GM19468 (cell line): ENCODE measurements at regions not wholly inside any gene's neighbourhood (a gene's known extent, or its start where the extent isn't known, plus 50 kb on each side); places are given as distances from the start of the nearest gene placed in this dataset.

Experiments
- ATAC-seq: cut with Tn5 transposase; IDR thresholded peaks from one replicate; pipeline ENCODE4 v1.9.1; 2021; ENCODE audit warnings: mild to moderate bottlenecking, moderate library complexity, moderate number of reproducible peaks; ENCODE audit not compliant: unreplicated experiment; ENCODE audit errors: extremely low read depth

DNA sequence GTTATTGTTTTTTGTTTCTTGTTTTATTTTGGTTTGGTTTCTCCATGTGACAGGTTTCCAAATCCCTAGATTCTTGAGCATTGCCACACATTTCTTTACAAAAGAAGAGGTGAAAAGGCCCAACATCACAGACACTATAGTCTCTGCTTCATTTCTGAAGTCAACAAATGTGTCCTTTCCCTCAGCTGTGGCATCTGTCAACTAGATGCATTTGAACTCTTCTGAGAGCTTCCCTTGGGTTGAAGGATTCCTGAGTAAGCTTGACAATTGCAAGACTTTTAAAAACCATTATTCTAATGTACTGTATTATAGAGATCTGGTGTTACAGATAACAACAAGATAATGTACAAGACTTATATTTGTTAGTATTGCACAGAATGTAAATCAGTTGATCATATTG is 703.3 kb upstream of the PKDCC start:
- ATAC-seq: no peak

DNA sequence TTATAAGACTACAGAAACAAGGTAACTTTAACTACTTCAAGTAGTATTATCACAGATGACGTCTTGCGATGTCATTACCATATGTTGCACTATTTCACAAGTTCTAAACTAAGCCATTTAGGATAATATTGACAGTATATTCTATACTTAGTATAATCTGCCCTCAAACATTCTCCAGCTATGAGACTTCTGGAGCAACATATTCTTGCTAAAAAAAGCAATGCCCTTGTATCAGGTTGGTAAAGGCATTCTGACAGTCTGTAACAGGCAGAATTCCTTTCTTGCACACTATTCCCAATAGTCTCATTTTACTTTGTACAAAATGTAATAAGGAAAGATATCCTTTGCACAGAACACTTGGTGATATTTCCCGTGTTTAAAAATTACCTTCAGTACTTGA is 694.8 kb upstream of the PKDCC start:
- no peak for ATAC-seq

DNA sequence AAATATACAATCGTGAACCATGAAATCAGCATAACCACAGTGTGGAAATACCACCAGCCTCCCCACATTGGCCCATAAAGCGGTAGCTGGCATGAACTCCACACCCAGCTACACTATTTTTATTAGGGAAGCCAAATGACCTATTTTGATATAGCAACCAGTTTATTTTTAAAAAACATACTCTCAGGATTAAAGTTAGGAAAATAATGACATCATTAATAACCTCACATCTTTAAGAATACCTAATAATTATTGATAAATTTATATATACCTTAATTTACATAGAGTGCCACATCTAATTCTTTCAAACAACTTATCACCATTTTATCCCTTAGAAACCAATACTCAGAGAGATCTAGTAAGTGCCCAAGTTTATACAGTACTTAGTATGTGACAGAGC is 692.0 kb upstream of the PKDCC start:
- no peak for ATAC-seq

DNA sequence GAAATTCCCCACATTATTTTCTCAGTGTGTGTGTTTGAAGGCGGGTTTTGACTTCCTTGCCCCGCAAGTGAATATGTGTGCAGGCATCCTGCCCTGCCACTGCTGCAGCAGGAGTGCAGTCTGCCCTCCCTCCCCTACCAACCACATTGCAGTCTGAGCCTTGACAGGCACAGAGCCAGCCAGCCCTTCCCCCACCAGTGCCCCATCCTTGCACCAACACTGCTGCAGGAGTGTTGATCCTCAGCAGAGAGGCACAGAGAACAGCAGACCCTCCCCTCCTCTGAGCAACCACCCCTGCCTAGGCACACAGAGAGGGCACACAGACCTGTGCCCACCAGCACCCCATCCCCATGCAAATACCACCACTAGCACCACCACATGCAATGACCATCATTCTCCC is 683.0 kb upstream of the PKDCC start:
- ATAC-seq: no peak

DNA sequence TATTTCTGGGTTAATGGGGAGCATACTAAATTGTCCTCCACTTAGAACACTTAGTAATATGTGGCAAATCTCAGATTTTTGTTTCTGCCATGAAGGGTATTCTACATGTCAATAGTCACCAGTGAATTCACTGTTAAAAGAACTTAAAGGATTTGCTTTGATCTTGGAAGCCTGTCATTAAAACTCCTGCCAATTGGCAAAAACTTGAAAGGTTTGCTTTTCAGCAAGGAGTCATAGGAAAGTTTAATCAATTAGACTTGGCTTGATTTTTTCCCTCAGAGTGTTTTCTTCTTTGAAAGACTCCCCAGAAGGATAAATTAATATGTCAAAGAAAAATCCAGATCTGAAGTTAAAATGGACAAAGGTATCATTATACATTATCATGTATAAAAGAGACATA is 671.9 kb upstream of the PKDCC start:
- no peak for ATAC-seq

DNA sequence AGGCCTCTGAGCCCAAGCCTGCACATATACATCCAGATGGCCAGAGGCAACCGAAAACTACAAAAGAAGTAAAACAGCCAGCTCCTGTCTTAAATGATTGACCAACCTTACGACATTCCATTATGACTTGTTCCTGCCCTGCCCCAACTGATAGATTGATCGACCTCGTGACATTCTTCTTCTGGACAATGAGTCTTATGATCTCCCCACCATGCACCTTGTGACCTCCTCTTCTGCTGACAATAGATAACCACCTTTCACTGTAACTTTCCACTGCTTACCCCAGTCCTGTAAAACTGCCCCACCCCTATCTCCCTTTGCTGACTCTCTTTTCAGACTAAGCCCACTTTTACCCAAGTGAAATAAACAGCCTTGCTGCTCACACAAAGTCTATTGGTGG is 670.0 kb upstream of the PKDCC start:
- ATAC-seq: no peak

DNA sequence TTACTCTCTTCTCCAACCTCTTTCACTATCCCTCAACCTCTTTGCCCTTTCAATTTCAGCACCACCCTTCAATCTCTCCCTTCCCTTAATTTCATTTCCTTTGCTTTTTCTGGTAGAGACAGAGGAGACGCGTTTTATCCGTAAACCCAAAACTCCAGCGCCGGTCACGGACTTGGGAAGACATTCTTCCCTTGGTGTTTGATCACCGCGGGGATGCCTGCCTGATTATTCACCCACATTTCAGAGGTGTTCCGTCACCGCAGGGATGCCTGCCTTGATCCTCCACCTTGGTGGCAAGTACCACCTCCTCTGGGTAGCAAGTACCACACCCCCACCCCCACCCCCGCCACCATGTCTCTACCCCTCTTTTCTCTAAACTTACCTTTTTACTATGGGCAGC is 669.4 kb upstream of the PKDCC start:
- ATAC-seq: no peak

DNA sequence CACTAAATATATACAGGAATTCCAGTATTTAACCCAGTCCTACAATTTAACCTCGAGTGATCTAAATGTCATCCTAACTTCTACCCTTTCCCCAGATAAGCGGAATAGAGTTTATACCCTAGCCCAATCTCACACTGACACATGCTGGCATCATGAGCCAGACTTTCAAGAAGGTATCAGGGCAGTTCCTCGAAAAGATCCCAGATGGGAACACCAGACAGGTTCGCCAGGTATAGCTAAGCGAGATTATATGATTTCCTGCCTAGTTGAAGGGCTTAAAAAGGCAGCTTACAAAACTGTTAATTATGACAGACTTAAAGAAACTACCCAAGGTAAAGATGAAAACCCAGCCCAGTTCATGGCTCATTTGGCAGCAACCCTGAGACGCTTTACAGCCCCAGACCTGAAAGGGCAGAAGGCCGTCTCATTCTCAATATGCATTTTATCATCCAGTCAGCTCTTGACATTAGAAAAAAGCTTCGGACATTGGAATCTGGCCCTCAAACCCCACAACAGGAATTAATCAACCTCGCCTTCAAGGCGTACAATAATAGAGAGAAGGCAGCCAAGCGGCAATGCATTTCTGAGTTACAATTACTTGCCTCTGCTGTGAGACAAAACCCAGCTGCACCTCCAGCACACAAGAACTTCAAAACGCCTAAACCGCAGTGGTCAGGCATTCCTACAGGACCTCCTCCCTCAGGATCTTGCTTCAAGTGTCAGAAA is 668.2 kb upstream of the PKDCC start:
- no peak for ATAC-seq

DNA sequence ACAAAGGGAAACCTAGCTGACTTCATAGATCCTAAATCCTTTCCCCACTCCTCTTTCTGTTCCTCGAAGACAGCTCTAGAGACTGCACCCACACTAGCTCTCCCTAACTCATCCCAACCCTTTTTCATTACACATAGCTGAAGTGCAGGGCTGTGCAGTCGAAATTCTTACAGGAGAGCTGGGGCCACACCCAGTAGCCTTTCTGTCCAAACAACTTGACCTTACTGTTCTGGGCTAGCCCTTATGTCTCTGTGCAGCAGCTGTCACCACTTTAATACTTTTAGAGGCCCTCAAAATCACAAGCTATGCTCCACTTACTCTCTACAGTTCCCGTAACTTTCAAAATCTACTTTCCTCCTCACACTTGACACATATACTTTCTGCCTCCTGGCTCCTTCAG is 666.1 kb upstream of the PKDCC start:
- ATAC-seq: no peak

DNA sequence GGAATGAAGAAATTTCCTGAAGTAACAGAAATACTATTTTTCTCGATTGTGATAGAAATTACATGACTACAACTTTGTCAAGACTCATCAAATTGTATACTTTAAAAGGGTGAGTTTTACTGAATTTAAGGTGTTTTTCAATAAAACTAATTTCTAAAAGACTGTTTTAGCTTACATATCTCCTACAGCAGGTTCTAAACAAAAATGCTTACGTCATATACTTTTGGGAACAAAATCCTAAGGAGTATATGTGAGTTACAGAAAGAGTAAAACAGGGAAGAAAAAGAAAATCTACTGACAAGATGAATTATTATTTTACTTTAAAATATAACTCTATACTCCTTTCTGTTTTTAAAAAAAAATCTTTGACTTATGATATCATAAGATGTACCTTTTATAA is 660.3 kb upstream of the PKDCC start:
- no peak for ATAC-seq

DNA sequence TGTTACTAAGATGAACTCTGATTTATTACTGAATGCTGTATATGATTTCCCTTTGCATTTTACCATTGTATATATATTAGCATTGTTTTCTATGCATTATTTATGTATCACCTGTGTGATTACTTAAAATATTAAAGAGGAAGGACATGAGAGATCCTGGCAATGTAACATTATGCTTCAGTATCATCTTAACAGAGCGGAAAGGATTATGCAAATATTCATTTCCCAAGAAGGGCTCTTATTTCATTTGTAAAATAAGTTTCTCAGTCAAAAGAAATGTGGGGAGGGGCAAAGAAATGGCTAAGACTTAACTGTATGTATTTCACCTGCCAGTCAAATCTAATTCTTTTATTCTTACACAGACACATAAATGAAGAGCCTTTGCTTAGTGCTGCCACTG is 654.2 kb upstream of the PKDCC start:
- ATAC-seq: no peak

DNA sequence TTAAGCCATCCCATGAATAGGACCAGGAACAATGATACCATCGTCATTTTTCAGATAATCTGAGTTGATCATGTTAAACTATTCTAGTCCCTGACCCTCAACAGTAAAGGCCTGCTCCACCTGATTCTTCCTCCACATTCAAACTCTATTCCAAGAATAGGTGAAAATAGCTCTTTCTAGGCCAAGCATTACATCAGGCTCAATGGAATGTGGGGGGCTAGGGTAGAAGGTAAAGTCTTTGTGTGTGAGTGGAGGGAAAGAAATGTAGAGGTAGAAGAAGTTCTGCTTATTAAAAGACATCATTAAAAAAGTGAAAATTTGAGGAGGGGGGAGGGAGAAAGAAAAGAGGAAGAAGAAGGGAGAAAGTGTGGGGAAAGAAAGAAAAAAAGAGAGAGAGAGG is 653.3 kb upstream of the PKDCC start:
- no peak for ATAC-seq

DNA sequence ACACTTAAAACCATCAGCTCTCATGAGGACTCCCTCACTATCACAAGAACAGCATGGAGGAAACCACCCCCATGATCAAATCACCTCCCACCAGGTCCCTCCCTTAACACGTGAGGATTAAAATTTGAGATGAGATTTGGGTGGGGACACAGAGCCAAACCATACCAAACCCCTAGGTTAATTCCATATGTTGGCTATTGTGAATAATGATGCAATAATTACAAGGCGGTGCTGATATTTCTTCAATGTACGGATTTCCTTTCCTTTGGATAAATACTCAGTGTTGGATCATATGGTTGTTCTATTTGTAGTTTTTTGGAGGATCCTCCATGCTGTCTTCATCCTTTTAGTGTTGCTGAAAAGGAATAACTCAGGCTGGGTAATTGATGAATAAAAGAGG is 652.1 kb upstream of the PKDCC start:
- no peak for ATAC-seq

DNA sequence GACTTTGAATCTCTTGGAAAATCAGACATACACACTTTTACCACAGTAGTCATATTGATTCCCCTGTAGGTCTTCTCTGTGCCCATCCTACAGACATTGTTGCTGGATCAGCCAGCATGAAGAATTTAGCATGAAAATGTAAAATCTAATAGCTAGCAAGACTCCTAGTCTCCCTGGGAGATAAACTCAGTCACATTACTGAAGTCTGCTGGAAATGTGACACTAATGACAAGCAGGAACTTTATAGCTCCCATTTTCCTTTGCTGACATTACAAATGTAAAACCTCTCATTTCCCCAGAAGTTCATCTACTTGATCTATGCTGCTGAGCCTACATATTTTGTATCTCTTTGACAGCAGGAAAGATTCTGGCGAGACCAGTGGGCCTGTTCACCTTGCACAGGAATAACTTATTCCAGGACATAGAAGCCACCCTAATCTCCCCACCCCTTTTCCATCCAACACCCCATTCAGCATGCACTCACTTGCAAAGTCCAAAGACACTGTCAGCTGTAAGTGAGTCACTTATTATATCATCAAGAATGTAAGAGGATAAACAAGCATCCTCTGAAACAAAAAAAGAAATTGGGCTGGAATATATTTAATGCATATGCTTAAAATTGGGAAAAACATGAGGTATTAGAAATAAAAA is 648.3 kb upstream of the PKDCC start:
- no peak for ATAC-seq

DNA sequence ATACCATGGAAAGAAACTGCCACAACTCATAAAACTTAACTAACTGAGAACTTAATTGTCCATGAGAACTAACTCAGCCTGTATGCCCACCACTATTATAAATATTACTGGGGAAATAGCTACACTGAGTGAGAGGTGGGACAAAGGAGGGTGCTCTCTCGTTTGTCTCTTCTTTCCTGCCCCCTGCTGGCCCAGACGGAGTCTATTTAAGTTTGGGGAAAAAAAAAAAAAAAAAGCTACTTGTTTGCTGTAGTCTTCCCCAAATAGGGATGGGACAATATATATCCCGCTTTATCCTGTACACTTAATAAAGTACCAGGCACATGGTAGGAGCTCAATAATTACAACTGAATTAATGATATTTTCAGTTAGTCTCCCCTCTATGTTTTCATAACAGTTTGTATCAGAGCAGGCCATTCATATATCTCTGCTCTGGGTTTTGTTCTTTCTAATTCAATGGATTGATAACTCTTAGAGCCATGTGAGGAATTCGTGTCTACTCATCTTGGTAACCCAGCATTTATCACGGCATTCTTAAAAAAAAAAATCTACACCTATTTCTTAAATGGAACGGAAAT is 647.6 kb upstream of the PKDCC start:
- ATAC-seq: no peak

DNA sequence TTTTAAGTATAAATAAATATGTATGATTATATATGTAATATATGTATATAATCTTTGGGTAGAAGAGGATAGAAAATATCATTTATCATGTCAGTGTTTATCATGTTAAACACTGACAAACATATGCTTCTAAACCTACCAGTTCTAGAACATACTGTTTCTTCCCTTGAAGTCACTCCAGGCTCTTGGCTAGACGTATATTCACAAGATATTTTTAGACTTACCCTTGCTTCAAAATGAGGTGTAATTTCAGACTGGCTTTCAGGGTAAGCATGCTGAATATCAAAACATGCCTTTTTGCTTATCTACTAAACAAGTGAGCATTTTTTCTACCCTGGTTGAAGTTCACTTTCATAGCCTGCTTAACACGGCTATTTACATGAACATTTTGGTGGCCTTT is 642.4 kb upstream of the PKDCC start:
- no peak for ATAC-seq

DNA sequence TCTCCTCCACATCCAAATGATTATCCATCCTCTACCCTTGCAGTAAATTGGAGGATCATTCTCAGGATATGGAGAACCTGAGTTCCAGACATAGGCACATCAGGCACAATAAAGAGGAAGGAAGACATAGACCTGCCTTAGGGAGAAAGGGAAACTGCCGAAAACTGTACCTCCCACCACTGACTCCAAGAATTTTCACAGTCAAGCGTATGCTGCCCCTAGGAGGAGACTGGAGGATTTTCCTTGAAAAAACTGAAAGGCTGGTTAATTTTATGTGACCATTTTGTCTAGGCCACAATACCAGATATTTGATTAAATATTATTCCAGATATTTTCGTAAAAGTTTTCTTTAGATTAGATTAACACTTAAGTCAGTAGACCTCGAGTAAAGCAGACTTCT is 638.5 kb upstream of the PKDCC start:
- ATAC-seq: no peak

DNA sequence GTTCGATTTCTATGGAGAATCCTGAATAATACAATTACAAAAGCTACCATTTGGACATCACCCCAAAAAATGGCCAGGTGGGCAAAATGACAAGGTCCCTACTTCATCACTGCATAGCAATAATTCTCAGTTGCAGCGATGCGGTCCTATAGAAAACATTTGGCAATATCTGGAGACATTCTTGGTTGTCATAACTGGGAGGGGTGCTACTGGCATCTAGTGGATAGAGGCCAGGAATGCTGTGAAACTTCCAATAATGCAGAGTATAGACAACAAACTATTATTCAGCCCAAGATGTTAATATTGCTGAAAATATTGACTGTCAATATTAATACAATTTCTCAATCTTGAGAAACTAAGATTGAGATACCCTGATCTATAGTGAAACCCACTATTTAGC is 637.8 kb upstream of the PKDCC start:
- ATAC-seq: no peak

DNA sequence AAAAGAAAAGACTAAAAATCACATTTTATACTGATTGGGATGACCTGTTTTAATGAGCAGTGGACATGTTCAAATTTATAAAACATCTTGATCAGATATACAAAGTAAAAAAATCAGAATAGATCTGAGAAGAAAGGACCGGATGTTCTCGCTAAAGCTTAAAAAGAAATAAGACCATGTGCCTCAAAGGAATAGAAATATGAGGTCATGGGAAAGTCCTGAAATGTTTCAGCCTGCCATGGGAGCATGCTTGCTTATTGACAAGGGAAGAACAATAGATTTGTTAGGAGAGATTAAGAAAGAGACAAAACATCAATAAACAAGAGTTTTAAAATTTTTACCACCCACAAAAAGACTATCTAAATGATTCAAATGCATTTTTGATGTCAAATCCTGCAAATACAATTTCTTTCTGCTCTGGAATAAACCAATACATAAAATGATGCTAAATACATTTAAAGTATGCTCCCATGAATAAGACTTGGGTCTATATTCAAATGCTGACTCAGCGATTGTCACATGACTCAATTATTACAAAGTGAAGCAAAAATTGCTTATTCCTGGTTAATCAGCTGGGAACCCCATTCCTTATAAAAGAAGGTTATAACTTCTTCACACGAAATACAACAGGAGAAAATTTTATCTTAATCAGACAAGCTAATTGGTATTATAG is 633.9 kb upstream of the PKDCC start:
- no peak for ATAC-seq

DNA sequence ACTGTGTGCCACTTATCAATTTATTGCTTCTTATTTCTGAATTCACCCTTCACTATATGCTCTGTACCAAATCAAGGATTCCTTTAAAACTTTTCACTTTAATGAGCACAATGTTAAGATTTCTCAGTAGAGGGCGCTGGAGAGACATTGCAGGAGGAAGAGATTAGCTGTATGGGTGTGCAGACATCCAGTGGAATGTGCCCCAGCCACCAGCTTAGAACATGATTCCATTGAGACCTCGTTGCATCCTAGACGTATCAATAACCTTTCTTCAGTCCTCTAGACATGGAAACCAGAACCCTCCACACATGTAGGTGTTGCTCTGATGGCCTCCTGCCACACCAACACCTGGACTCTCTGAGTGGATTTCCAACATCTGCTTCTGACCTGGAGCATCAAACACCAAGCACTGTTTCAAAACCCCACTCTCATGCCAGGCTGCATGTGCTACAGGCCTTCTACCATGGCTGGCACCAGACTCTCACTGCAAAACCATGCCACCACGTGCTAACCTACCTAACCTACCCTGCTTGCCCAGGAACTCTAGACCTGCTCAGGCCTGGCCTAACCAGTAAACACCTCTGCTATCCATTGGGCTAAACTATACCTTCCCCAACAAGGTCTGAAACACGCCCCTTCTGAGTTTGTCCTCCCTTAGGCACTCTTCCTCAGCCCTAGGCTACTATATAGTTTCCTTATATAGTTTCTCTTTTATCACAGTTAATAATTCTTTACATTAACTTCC is 633.2 kb upstream of the PKDCC start:
- ATAC-seq: no peak

DNA sequence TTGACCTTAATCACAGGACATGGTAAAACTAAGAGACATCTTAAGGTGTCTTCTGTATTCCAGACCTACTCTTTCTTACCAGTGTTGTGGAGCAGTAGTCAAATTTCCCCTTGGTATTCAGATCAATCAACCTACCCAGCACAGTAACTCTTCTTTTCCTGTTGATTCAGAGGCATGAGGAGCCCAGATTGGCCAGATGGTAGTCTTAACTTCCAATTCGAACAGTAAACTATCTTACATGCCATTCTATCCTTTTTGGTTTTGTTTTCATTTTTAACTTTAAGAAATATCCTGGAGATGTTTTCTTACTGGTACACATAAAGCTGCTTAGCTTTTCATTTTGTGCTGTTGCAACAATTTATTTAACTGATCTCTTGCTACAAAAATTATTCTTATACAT is 630.3 kb upstream of the PKDCC start:
- no peak for ATAC-seq
